ENCODE measurements at regions not wholly inside any gene's neighbourhood (a gene's known extent, or its start where the extent isn't known, plus 50 kb on each side); places are given as distances from the start of the nearest gene placed in this dataset.

- TF ChIP-seq CTCF (IDR thresholded peaks at IDR 0.05; ENCODE audit: poor library complexity, severe bottlenecking) (no peak), RAD21 (conservative IDR thresholded peaks at IDR 0.05) (no peak), POLR2AphosphoS5 (IDR thresholded peaks at IDR 0.05) (no peak)
These were observed 199.9 kb upstream of the RTL1 start for GRCh38 chr14:101103321-101103901.

Data from neural cell (in vitro differentiated cells).